NOMO-1 (cell line): ENCODE measurements at regions not wholly inside any gene's neighbourhood (a gene's known extent, or its start where the extent isn't known, plus 50 kb on each side); places are given as distances from the start of the nearest gene placed in this dataset.
A peak's percentile ranks its signal among the peaks of the same experiment; 100 is the strongest.
"Not testable (repeated sequence)": the region's sequence is repeated elsewhere in the genome, so short reads cannot be mapped to it uniquely, and the experiment has no call there.

Experiments
- DNase-seq, 2 experiments: peaks; one replicate each; lab custom pipeline; 2025; ENCODE audit not compliant: unreplicated experiment in 2 of 2; lab: John Stamatoyannopoulos, UW

DNA sequence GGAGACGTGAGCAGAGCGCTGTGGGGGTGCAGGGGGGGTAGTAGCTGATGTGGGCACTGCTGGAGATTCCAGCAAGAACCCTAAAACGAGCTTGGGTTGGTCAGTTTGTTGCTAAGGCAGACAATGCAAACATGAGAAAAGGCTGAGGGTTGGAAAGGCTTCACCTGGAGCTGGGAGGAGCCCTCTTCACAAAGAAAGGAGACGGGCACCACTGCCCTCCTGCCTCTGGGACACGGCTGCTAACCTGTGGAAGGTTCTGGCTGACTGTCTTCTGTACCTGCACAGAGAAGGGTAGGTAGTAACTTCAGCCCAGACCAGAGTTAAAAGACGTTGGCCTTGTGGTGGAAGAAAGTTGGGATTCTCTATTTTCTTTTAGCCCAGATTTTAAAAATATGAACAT, 108.7 kb downstream of the SUCLA2 start:
- no peak for DNase-seq

DNA sequence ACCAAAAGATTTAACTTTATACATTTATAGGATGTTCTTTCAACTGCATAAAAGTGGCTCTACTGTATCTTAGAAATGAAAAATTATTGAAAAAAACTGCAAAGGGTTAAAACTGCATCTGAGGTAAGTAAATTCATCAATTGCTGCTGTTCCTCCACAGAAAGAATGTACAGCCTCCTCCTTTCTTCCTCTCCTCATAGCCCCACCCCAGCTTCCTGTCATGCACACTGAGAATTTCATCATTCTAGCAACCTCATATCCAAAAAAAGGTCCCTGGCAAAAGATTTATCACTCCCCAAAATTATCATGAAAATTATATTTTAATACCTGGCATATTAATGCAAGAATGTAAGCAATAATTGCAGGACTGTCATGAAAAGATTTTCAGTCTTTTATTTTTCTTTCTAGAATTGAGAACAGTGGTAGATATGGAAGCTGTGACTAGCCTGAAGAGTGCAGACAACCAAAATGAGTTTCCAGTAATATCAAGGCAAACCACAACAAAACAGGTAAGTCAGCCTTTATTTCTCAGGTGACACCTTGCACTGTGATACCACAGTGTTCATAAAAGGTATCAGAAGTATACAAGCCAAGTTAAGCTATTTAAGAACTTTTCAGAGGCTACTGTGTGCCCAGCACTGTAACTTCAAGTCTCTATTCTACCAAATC, 110.8 kb downstream of the SUCLA2 start:
- DNase-seq: peak; percentile 12 to 48

DNA sequence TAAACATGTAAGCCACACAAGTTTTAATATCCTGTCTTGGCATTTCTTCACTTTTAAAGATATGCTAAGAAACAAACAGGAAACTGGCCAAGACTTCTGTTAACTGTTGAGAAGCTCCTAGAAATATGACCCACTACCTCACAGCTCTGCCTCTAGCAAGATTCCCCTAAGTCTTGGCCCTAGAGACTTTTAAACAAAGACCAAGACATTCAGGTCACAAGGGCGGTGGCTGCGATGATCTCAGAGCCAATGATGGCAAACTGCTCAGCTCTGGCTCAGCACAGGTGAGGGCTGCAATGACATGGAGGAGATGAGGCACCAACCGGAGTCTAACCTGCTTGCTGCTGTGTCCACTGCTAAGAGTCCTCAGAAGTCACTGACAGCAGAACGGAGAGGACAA, 114.8 kb downstream of the SUCLA2 start:
- DNase-seq: no peak

DNA sequence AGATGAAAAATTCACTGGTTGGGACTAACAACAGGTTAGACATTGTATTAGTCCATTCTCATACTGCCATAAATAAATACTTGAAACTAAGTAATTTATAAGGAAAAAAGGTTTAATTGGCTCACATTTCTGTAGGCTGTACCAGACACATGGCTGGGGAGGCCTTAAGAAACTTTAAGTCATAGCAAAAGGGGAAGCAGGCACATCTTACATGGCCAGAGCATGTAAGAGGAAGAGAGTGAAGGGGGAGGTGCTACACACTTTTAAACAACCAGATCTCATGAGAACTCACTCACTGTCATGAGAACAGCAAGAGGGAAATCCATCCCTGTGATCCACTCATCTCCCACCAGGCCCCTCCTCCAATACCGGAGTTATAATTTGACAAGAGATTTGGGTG, 125.9 kb downstream of the SUCLA2 start:
- DNase-seq: peak; percentile 64 to 79

DNA sequence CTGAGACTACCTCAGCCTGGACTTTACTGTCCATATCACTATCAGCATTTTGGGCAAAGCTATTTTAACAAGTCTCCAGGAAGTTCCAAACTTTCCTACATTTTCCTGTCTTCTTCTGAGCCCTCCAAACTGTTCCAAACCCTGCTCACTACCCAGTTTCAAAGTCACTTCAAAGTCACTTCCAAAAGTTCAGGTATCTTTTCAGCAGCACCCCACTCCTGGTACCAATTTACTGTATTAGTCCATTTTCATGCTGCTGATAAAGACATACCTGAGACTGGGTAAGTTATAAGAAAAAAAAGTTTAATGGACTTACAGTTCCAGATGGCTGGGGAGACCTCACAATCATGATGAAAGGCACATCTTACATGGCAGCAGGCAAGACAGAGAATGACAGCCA, 127.1 kb downstream of the SUCLA2 start:
- not testable (repeated sequence) for DNase-seq

DNA sequence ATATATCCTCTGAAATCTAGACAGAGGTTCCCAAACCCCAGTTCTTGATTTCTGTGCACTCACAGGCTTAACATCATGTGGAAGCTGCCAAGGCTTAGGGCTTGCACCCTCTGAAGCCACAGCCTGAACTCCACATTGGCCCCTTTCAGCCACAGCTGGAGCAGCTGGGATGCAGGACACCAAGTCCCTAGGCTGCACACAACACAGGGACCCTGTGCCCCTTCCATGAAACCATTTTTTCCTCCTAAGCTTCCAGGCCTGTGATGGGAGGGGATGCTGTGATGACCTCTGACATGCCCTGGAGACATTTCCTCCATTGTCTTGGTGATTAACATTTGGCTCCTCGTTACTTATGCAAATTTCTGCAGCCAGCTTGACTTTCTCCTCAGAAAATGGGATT, 127.8 kb downstream of the SUCLA2 start:
- DNase-seq: not testable (repeated sequence)

DNA sequence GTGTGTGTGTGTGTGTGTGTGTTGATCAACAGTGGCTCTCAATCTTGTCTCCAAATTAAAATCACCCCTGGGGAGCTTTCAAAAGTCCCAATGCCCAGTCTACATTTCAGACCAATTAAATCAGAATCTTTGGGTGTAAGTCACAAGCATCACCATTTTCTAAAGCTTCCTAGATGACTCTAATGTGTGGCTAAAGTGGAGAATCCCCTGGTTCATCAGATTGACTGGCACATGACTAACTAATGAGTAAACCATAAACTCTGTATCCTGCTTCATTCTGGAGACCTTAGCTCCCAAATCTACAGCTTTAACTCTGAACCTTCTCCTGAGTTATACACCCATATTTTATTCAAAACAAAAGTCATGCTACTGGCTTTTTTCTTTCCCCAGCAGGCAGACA, 131.3 kb downstream of the SUCLA2 start:
- DNase-seq: no peak

DNA sequence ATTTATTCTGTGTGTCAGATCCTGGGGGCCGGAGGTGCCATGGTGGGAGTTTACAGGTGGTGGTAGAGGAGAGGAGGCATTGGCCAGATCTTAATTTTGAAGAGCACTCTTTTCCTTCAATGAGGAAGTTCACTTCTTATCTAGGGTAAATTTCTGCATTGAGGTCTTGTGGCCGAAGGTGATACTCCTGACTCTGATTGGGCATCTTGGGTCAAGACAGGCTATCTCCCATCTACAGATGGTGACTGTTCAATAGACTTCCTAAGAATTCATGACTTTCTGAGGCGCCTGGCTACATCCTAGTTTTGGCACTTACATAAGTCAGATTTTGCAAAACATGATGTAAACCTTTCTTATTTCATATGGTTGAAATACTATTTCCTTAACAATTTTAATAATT, 135.2 kb downstream of the SUCLA2 start:
- DNase-seq: no peak

DNA sequence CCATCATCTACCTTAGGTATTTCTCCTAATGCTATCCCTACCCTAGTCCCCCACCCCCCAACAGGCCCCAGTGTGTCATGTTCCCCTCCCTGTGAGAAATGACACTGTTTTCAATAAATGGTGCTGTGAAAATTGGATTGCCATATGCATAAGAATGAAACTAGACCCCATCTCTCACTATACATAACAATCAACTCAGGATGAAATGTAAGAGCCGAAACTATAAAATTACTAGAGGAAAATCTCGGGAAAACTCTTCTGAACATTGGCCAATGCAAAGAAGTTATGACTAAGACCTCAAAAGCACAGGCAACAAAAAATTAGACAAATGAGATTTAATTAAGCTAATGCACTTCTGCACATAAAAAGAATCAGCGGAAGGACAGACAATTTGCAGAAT, 138.2 kb downstream of the SUCLA2 start:
- no peak for DNase-seq

DNA sequence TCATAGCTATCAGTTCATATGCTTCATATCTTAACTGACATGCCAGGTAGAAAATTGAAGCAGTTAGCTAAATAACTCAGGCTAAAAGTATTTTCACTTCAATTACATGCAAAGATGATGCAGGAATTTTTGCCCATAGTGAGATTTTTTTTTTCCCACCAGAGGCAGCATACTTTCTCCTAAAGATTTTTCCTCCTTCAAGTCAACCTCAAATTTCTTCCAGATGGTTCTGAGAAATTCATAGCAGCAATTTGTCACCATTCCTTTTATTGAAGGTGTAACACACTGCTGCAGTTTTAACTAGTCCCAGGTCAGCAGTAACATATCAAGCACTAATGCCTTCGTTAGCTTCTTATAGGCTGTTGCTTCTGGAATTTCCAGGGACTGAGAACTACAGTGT, 141.9 kb downstream of the SUCLA2 start:
- no peak for DNase-seq

DNA sequence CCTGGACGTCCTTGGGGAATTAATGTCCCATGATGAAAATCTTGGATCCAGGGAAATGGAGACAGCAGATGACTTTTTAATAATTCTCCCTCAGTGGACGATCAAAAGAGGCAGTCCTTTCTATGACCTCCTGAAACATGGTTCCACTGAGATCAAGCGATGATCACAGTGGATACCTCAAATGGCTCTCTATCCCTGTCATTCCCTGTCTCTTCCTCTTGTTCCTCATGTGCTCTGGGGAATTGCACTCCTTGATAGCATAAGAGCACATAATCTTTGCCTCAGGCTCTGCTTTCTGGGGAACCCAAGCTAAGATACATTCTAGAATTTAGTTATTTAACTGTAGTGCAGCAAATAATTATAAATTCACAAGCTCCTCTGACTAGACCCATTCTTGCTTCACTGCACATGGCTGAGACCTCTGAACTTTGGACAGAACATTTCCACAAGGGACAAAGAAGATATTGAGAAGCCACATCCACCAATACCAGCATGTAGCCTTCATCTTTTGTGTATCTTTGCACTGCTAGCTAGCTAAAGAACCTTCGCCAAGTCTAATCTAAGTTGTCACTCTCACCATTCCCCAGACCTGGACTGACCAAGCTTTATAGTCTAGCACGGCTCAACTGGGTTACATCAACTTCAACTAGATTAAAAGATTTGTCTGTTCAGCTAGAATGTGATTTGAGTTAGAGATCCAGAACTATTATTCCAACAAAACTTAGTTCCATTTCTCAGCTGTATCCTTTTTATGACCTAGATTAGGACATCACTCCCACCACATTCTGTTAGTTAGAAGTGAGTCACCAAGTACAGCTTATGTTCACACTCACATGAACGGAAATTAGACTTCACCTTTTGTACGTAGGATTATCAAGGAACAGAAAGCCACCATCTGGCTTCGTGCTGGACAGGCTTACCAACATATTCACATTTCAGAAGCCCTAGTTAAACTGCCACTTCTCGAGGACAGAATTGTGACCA, 142.7 kb downstream of the SUCLA2 start:
- DNase-seq: peak in 1 of 2 experiments; percentile 44

DNA sequence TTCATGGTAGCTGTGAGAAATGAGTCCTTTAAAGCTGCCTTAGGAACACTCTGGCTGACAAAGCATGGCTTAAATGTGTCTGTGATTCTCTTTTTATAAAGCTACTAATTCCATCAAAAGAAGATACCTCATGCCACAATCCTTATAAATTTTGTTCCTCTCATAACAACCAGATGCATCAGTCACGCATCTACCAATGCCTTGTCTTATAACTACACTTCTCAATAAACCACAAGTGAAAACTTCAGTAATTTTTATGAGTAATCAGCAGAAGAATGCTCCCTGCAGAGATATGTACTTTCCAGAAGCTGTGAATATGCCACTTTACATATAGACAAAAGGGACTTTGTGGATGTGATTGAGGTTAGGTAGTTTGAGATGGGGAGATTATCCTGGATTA, 147.8 kb downstream of the SUCLA2 start:
- no peak for DNase-seq

DNA sequence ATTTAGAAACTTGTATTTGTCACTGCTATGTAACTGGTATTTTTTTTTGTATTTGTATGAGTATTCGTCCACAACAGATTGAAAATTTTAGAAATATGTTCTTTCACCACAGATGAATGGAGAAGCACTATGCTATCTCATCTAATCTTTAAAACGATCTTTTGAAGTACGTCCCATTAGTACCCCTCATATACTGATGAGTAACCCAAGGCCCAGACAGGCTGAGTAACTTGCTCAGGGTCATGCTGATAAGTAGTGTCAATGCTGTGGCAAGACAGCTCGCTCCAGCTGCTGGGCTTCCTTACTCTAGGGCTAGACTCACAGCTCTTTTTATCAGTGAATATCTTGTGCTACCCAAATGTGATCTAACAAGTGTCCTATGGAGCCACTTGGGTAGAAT, 154.2 kb downstream of the SUCLA2 start:
- DNase-seq: no peak

DNA sequence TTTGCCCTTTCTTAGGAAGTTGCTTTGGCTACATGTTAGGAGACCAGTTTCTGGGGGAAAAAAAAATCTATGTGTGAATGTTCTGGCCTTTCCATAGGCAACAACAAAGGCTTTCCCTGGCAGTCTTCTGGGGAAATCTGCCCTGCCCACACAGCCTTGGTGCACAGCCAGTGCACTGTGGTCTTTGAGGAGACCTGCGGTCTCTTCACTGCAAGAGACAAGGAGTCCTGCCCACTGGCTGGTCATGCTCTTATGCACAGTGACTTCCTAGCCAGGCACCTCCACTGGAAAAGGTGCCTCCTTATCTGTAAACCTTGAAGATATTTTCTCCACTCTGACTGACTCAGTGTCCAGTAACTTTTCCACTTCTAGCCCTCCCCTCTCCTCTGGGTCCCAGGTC, 155.1 kb downstream of the SUCLA2 start:
- DNase-seq: no peak

DNA sequence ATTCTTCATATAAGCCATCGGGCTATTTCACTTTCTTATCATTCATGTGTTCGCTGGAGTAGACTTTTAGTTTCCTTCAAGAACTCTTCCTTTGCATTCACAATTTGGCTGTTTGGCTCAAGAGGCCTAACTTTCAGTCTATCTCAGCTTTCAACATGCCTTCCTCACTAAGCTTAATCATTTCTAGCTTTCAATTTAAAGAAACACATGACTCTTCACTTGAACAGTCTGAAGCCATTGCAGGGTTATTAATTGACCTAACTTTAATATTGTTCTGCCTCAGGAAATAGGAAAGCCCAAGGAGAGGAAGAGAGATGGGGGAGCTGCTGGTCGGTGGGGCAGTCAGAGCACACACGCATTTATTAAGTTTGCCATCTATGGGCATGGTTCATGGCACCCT, 158.1 kb downstream of the SUCLA2 start:
- DNase-seq: no peak

DNA sequence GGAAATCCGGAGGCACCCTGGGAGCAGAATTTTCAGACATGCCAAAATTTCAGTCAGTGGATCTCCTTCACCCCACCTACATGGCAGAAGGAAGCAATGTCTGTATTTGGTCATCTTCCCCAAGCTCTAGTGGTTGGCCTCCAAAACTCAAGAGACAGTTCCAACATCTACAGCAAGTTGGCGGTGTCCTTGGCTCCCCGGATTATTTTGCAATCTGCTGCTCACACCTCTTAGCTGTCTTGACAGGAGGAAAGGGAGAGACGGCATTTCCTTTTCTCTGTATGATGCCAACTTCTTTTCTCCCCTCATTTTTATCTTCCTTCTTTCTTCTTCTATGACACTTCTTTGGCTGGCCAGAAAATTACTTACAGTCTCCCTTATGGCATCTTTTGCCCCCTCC, 159.9 kb downstream of the SUCLA2 start:
- no peak for DNase-seq

DNA sequence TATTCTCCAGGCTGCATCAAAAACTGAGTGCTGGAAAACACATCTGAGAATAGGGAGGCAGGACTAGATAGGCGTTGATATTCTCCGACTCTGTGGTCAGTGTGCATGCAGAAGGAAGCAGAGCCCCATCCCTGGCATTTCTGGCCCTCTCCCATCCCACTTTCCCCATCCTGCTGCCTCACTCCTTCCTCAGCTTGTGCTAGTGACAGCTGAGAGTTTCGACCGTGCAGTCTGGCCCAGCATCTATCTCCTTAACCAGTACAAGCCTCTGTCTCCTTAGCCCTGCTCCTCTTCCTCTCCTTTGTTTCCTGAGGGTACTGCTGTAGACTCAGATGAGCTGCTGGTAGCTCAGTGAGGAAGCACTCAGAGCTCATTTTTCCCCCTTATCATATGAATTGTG, 163.2 kb downstream of the SUCLA2 start:
- DNase-seq: no peak

DNA sequence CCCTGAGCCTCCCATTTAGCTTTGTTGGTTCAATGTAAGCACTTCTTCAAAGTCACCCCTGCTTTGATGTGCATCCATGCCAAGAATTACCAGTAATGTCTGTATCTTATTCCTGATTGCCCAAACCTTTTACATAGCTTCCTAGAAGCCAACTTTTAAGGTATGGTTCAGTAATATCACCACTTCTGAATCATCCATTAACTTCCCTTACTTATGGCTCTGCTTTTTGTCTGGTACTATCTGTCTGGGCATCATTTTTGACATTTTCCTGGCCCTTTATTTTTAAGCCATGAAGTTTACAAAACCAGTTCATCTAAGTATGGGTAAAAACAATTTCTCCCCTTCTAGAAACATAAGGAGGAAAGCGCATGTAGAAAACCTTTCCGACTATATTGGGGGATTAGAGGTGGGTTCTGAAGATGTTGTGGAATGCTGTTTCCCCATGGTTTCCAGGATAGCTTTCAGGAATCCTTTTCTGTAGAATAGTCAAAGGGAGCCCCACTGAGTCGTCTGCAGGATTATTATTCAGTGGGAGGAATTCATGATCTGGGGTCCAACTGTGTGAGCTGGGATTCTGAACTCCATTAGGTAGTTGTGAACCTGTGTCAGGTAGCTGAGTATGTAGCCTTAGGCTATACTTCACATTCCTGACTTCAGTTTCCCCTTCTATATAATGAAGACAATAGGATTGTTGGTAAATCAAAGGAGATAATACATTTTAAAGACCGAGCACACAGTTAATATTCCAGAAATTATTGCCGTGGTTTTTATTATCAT, 163.8 kb downstream of the SUCLA2 start:
- no peak for DNase-seq

DNA sequence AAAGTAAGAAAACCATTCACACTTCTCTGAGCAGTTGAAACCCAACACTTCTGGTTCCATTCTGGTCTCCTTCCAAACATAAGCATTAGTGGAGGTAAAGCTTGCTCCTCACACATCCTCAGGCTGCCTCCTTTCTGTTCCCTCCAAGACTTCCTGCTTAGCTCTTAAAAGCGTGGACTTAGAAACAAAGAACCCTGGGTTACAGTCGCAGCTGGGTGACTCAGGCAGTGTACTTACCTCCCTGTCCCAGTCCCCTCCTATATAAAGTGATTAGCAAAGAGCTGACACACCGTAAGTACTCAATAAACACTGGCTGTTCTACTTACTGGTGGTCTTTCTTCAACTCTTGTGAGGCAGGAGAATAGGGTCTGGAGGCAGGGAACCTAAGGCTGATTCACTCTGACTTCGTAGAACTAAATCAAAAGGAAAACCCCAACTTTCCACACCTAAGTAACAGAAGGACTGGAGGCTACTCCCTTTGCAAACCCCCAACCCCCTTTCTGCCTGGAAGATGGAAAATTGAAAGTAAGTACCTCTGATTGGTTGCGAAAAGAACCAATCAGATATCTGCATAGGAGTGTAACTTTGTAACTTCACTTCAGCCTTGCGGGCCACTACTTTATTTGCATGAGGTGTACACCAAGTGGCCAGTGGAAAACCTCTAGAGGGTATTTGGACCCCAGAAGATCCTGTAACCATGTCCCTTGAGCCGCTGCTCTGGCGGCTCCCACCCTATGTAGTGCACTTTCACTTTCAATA, 165.4 kb downstream of the SUCLA2 start:
- DNase-seq: peak in 1 of 2 experiments; percentile 31

DNA sequence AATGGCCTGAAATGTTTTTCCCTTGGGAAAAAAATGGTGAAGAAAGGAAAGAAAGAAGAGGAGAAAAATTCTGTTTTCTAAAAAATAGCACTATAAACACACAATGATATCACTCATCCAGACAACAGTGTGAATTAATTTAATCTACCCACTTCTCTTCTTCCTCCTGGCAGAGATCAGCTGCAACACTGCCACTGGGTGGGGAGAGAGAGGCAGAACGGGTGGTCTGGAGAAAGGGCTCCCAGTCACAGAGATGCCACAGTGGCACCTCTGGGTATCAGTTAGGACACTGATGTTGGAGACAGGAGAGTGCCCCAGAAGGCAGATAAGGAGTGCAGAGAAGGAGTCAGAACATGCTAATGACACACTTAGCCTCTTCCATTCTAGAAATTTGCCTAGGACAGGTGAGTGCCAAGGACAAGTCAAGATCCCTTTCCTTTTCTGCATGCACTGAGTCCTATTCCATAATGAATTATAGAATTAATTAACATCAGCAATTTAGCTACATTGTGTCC, 168.6 kb downstream of the SUCLA2 start:
- DNase-seq: no peak
